ENCODE measurements at regions not wholly inside any gene's neighbourhood (a gene's known extent, or its start where the extent isn't known, plus 50 kb on each side); places are given as distances from the start of the nearest gene placed in this dataset.

DNA sequence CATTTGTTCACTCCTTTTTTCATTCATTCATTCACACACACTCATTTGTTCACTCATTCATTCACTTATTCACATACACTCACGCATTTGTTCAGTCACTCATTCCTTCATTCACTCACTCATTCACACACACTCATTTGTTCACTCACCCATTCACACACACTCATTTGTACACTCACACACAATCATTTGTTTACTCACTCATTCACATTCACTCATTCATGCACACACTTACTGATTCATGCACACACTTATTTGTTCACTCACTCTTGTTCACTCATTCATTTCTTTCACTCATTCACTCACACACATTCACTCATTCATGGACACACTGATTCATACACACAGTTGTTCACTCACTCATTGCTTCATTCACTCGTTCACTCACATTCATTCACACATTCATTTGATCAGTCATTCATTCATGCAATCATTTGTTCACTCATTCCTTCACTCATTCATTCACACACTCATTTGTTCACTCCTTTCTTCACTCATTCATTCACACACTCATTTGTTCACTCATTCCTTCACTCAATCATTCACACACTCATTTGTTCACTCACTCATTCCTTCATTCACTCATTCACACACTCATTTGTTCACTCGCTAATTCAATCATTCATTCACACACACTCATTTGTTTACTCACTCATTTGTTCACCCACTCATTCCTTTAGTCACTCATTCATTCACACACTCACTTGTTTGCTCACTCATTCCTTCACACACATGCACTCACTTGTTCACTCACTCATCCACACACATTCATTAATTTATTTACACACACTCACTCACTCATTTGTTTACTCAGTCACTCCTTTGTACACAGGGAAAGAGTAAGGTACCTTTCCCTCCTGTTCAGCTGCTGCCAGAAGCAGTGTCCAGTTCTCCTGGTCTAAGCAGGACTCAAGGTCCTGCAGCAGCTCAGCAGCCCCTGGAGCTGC, 50.7 kb upstream of the BHLHE23 start:
- TF ChIP-seq, protein P1, sequence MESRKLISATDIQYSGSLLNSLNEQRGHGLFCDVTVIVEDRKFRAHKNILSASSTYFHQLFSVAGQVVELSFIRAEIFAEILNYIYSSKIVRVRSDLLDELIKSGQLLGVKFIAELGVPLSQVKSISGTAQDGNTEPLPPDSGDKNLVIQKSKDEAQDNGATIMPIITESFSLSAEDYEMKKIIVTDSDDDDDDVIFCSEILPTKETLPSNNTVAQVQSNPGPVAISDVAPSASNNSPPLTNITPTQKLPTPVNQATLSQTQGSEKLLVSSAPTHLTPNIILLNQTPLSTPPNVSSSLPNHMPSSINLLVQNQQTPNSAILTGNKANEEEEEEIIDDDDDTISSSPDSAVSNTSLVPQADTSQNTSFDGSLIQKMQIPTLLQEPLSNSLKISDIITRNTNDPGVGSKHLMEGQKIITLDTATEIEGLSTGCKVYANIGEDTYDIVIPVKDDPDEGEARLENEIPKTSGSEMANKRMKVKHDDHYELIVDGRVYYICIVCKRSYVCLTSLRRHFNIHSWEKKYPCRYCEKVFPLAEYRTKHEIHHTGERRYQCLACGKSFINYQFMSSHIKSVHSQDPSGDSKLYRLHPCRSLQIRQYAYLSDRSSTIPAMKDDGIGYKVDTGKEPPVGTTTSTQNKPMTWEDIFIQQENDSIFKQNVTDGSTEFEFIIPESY (IDR thresholded peaks at IDR 0.05), result no peak
- TF ChIP-seq, protein P2, sequence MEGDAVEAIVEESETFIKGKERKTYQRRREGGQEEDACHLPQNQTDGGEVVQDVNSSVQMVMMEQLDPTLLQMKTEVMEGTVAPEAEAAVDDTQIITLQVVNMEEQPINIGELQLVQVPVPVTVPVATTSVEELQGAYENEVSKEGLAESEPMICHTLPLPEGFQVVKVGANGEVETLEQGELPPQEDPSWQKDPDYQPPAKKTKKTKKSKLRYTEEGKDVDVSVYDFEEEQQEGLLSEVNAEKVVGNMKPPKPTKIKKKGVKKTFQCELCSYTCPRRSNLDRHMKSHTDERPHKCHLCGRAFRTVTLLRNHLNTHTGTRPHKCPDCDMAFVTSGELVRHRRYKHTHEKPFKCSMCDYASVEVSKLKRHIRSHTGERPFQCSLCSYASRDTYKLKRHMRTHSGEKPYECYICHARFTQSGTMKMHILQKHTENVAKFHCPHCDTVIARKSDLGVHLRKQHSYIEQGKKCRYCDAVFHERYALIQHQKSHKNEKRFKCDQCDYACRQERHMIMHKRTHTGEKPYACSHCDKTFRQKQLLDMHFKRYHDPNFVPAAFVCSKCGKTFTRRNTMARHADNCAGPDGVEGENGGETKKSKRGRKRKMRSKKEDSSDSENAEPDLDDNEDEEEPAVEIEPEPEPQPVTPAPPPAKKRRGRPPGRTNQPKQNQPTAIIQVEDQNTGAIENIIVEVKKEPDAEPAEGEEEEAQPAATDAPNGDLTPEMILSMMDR (IDR thresholded peaks at IDR 0.05; ENCODE audit: low read depth, low read length, missing input control), result no peak
- TF ChIP-seq NR2F2 (IDR thresholded peaks at IDR 0.05), result no peak
- TF ChIP-seq, protein P3, sequence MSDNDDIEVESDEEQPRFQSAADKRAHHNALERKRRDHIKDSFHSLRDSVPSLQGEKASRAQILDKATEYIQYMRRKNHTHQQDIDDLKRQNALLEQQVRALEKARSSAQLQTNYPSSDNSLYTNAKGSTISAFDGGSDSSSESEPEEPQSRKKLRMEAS (IDR thresholded peaks at IDR 0.05), result no peak
- TF ChIP-seq, protein P4, sequence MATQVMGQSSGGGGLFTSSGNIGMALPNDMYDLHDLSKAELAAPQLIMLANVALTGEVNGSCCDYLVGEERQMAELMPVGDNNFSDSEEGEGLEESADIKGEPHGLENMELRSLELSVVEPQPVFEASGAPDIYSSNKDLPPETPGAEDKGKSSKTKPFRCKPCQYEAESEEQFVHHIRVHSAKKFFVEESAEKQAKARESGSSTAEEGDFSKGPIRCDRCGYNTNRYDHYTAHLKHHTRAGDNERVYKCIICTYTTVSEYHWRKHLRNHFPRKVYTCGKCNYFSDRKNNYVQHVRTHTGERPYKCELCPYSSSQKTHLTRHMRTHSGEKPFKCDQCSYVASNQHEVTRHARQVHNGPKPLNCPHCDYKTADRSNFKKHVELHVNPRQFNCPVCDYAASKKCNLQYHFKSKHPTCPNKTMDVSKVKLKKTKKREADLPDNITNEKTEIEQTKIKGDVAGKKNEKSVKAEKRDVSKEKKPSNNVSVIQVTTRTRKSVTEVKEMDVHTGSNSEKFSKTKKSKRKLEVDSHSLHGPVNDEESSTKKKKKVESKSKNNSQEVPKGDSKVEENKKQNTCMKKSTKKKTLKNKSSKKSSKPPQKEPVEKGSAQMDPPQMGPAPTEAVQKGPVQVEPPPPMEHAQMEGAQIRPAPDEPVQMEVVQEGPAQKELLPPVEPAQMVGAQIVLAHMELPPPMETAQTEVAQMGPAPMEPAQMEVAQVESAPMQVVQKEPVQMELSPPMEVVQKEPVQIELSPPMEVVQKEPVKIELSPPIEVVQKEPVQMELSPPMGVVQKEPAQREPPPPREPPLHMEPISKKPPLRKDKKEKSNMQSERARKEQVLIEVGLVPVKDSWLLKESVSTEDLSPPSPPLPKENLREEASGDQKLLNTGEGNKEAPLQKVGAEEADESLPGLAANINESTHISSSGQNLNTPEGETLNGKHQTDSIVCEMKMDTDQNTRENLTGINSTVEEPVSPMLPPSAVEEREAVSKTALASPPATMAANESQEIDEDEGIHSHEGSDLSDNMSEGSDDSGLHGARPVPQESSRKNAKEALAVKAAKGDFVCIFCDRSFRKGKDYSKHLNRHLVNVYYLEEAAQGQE (IDR thresholded peaks at IDR 0.05), result no peak
- no peak for TF ChIP-seq EGR1 (IDR thresholded peaks at IDR 0.05; ENCODE audit: low read depth in 2 of 2)
- TF ChIP-seq RAD21 (IDR thresholded peaks at IDR 0.05), result no peak
- no peak for TF ChIP-seq HNF4A (conservative IDR thresholded peaks at IDR 0.05)
